Nephron (organoid): ENCODE measurements at regions not wholly inside any gene's neighbourhood (a gene's known extent, or its start where the extent isn't known, plus 50 kb on each side); places are given as distances from the start of the nearest gene placed in this dataset.

ENCODE experiments used
- H3K27ac Mint-ChIP-seq, 3 experiments: 2 replicates each; pipeline ENCODE4 v1.8.0; 2020; ENCODE audit warnings: mixed read lengths in 3 of 3, mild to moderate bottlenecking in 2 of 3, moderate library complexity in 1 of 3
- H3K27me3 Mint-ChIP-seq: 2 replicates; pipeline ENCODE4 v1.8.0; 2021; ENCODE audit warnings: low read depth, mild to moderate bottlenecking, moderate library complexity, mixed read lengths
- H3K36me3 Mint-ChIP-seq: 2 replicates; pipeline ENCODE4 v1.8.0; 2020; ENCODE audit warnings: low read depth, mixed read lengths
- H3K4me1 Mint-ChIP-seq: 2 replicates; pipeline ENCODE4 v1.8.0; 2020; ENCODE audit warnings: mixed read lengths
- H3K4me3 Mint-ChIP-seq, 3 experiments: 2 replicates each; pipeline ENCODE4 v1.8.0; 2020; ENCODE audit warnings: mild to moderate bottlenecking in 3 of 3, mixed read lengths in 3 of 3, moderate library complexity in 2 of 3
- H3K9me3 Mint-ChIP-seq: 2 replicates; pipeline ENCODE4 v1.8.0; 2020; ENCODE audit warnings: mixed read lengths
- TF ChIP-seq, protein P1 (sequence below), 3 experiments: fragments of 200-600 bp; sonication (generic); IDR thresholded peaks; one replicate each; pipeline ENCODE4 v1.5.0; 2021; ENCODE audit warnings: antibody characterized with exemption in 3 of 3; ENCODE audit not compliant: unreplicated experiment in 3 of 3

DNA sequence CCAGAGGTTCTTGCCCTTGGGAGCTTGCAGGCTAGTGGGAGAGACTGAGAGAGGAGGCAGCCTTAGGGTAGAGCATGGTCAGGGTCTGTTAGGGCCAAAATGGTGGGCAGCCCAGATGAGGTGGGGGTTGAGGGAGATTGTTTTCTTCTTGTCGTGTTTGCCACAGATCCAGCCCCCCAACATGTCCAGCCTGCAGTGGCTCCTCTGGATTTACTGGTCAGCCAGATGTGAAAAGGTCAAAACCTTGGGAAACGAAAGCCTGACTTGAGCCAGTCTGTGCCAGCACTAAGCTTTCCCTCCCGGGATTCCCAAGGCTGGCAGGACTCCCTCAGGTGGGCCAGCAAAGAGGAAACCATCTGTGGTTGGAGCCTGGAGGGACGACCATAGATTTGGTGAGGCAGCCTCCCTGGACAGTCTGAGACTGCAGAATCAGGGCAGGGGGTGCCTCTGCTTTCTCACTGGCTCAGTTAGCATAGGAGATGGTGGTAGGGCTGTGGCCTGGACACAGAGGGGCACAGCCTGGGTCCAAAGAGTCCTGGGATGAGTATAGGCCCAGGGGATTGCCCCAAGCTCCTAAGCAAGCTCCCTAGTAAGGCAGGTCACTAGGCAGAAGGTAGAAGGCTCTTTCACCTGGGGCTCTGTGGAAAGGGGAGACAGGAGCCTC lies 51.2 kb upstream of the PRR23C start:
- no peaks in the 10 kb centered on the region for H3K36me3 Mint-ChIP-seq
- TF ChIP-seq, protein P1, sequence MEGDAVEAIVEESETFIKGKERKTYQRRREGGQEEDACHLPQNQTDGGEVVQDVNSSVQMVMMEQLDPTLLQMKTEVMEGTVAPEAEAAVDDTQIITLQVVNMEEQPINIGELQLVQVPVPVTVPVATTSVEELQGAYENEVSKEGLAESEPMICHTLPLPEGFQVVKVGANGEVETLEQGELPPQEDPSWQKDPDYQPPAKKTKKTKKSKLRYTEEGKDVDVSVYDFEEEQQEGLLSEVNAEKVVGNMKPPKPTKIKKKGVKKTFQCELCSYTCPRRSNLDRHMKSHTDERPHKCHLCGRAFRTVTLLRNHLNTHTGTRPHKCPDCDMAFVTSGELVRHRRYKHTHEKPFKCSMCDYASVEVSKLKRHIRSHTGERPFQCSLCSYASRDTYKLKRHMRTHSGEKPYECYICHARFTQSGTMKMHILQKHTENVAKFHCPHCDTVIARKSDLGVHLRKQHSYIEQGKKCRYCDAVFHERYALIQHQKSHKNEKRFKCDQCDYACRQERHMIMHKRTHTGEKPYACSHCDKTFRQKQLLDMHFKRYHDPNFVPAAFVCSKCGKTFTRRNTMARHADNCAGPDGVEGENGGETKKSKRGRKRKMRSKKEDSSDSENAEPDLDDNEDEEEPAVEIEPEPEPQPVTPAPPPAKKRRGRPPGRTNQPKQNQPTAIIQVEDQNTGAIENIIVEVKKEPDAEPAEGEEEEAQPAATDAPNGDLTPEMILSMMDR (IDR thresholded peaks at IDR 0.05; ENCODE audit: unreplicated experiment in 3 of 3), result no peak
- no peak overlapping the region for H3K4me3 Mint-ChIP-seq
- H3K27ac Mint-ChIP-seq, result no peak overlapping the region
- H3K27me3 Mint-ChIP-seq, result peaks cover 12% of the 10 kb centered on the region
- H3K4me1 Mint-ChIP-seq, result no peaks in the 10 kb centered on the region
- H3K9me3 Mint-ChIP-seq, result peaks cover 15% of the 10 kb centered on the region

DNA sequence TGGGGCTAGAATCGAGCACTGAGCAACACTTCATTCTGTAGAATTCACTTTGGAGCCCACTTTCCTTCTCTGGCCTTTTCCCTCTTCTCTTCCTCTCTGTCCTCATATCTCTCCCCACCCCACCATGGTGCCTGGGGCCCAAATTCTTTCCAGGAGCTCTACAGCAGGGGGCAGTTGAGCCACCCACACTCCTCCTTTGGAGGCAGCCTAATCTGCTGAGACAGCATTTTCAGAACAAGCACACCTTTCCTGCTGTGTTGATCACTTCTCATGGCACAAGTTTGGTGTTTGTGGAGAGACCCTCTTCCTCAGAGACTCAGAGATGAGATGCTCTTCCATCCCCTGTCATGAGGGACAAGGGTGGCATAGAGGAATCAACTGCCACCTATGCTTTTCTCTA lies 52.0 kb upstream of the PRR23C start:
- H3K4me3 Mint-ChIP-seq, result no peak overlapping the region
- TF ChIP-seq, protein P1 (IDR thresholded peaks at IDR 0.05; ENCODE audit: unreplicated experiment in 3 of 3), result no peak
- peaks cover 15% of the 10 kb centered on the region for H3K9me3 Mint-ChIP-seq
- H3K27me3 Mint-ChIP-seq, result peaks cover 12% of the 10 kb centered on the region
- no peak overlapping the region for H3K27ac Mint-ChIP-seq
- no peaks in the 10 kb centered on the region for H3K4me1 Mint-ChIP-seq
- no peaks in the 10 kb centered on the region for H3K36me3 Mint-ChIP-seq

DNA sequence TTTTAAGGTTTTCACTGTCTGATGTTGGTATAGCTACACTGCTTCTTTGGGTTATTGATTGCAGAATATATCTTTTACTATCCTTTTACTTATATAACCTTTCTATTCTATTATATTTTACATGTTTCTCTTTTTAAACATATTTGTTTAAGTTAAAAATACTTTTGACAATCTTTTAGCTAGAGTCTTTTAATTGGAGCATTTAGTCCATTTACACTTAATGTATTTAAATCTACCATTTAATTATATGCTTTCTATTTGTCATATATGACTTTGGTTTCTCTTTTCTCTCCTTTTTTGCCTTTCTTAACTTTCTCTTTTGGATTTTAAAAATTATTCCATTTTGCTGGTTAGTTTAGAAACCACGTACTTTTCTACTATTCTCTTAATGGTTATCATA lies 53.7 kb upstream of the PRR23C start:
- Mint-ChIP-seq H3K36me3 (no peaks in the 10 kb centered on the region), H3K4me1 (no peaks in the 10 kb centered on the region), H3K27me3 (peaks cover 14% of the 10 kb centered on the region), H3K9me3 (peaks cover 7% of the 10 kb centered on the region), H3K27ac (no peak overlapping the region), H3K4me3 (no peak overlapping the region)
- TF ChIP-seq, protein P1 (IDR thresholded peaks at IDR 0.05; ENCODE audit: unreplicated experiment in 3 of 3), result no peak

DNA sequence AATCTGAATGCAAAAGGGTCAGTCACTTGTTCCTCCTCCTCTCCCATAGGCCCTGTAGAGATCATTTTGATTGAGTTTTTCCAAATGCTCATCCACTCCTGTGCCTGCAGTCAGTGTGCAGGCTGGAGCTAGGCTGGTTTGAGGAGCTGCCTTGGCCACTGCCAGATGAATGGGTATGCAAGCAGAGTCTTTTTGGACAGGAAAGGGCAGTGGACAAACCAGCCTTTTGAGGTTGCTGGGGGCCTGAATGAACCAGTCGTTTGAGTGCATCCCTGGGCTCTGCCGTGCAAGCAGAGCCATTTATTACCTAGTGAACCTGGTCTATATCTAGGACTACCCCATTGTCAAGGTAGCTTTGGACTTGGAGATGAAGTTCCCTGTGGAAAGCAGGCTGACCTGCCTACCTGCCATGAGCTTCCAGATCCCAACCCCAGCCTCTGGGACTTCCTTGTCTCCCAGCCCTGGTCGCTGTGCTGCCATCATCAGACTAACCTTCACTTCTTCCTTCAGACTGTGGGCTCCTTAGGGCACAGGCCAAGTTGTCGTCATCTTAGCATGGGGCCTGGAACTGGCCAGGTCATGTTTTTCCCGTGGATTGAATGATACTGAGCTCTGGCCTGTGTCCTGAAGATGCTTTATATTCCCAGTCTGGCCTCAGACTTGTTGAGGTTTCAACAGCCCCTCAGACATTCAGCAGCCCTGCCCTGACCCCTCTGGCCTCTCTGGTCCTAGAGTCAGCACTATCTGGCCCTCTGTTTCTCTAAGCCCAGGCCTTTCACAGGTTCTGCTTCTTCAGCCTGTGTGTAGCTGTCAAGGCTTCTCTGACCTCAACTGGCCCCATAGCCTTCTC lies 55.5 kb upstream of the PRR23C start:
- no peak overlapping the region for H3K4me3 Mint-ChIP-seq
- H3K9me3 Mint-ChIP-seq, result peaks cover 7% of the 10 kb centered on the region
- TF ChIP-seq, protein P1 (IDR thresholded peaks at IDR 0.05; ENCODE audit: unreplicated experiment in 3 of 3), result no peak
- no peaks in the 10 kb centered on the region for H3K4me1 Mint-ChIP-seq
- no peak overlapping the region for H3K27ac Mint-ChIP-seq
- no peaks in the 10 kb centered on the region for H3K36me3 Mint-ChIP-seq
- H3K27me3 Mint-ChIP-seq, result peaks cover 14% of the 10 kb centered on the region

DNA sequence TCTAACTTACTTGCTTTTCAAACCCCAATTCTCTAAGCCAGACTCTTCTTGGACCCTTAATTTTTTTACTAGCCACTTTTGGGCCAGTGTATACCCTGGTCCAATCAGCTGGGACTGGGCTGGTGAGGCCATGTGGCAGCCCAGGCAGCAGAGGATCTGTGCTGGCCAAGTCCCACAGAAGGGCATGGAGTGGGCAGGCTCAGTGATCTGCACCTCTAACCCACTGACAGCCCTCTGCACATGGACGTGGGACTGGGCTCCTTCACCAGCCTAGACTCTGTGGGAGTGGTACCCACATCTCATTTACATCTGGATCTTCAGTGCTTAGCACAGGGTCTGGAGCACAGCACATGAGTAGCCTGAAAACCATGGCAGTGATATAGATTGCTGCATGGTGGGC lies 56.1 kb upstream of the PRR23C start:
- Mint-ChIP-seq H3K9me3 (peaks cover 7% of the 10 kb centered on the region), H3K36me3 (no peaks in the 10 kb centered on the region), H3K4me1 (no peaks in the 10 kb centered on the region), H3K27ac (no peak overlapping the region), H3K4me3 (no peak overlapping the region), H3K27me3 (peaks cover 14% of the 10 kb centered on the region)
- TF ChIP-seq, protein P1 (IDR thresholded peaks at IDR 0.05; ENCODE audit: unreplicated experiment in 3 of 3), result no peak
